ENCODE measurements at regions not wholly inside any gene's neighbourhood (a gene's known extent, or its start where the extent isn't known, plus 50 kb on each side); places are given as distances from the start of the nearest gene placed in this dataset.

DNA sequence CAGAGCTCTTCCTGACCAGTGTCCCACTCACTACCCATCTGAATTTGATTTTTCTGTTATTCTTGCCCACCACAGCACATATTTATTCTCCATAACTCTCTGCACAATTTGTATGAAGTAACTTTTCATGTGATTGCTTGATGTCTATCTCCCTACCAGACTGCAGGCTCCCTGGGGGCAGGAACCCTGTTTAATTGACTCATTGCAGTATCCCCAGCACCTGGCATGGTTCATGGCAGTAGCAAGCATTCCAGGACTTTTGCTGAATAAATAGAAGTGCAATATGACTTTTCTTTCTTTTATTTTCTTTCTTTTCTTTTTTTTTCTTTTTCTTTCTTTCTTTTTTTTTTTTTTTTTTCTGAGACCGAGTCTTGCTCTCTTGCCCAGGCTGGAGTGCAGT, 88.7 kb upstream of the XPO1 start:
- TF ChIP-seq, protein P1, sequence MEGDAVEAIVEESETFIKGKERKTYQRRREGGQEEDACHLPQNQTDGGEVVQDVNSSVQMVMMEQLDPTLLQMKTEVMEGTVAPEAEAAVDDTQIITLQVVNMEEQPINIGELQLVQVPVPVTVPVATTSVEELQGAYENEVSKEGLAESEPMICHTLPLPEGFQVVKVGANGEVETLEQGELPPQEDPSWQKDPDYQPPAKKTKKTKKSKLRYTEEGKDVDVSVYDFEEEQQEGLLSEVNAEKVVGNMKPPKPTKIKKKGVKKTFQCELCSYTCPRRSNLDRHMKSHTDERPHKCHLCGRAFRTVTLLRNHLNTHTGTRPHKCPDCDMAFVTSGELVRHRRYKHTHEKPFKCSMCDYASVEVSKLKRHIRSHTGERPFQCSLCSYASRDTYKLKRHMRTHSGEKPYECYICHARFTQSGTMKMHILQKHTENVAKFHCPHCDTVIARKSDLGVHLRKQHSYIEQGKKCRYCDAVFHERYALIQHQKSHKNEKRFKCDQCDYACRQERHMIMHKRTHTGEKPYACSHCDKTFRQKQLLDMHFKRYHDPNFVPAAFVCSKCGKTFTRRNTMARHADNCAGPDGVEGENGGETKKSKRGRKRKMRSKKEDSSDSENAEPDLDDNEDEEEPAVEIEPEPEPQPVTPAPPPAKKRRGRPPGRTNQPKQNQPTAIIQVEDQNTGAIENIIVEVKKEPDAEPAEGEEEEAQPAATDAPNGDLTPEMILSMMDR (IDR thresholded peaks at IDR 0.05; ENCODE audit: borderline replicate concordance, control extremely low read depth, extremely low read depth, insufficient read depth, missing control alignments), result no peak
- in situ Hi-C loops (cut with MboI; ENCODE audit: low sequenced_read_pairs, unreplicated experiment), result no loop called here

DNA sequence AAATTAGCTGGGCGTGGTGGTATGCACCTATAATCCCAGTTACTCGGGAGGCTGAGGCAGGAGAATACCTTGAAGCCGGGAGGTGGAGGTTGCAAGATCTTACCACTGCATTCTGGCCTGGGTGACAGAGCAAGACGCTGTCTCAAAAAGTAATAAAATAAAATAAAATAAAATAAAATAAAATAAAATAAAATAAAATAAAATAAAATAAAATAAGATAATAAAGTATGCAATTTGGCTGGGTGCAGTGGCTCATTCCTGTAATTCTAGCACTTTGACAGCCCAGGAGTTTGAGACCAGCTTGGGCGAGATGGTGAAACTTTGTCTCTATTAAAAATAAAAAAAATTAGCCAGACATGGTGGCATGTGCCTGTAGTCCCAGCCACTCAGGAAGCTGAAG, 85.6 kb upstream of the XPO1 start:
- no peak for DNase-seq (ENCODE audit: low spot score)
- in situ Hi-C loops (cut with MboI; ENCODE audit: low sequenced_read_pairs, unreplicated experiment), result no loop called here
- TF ChIP-seq, protein P1 (IDR thresholded peaks at IDR 0.05; ENCODE audit: borderline replicate concordance, control extremely low read depth, extremely low read depth, insufficient read depth, missing control alignments), result no peak

More for the DNA sequence above, 88.7 kb upstream of the XPO1 start:
- no peak for DNase-seq (ENCODE audit: low spot score)

DNA sequence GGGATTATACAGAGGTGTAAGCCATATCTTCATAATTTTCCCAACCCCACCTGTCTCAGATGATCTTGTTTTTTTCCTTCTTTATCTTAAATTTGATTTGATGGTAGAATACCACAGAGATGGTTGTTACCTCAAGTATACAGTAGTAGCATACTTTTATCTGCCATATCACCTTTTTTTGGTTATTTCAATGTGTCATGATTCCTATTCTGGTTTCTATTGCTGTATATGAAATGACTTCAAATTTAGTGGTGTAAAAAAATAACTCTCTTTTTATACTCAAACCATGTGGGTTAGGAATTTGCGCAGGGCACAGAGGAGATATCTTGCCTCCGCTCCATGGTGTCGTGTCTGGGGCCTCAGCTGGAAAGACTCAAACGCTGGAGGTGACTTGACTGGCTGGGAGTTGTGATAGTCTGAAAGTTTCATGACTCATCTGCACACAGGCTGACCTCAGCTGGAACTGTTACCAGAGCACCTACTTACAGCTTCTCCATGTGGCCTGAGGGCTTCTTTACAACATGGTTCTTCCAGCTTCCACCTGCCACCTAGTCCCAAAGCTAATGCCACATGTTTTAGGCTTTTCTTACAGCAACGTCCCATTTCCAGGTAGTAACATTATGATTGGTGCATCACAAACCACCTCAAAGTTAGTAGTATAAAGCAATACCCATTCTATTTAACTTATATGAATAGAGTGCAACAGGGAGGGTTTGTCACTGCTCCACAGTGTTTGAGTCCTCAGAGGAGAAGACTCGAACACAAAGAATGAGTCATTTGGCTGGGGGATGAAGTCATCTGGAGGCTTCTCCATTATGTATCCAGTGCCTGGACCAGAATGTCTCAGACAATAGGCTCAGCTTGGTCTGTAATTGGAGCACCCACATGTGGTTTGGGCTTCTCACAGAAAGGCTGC, 82.3 kb upstream of the XPO1 start:
- peak; percentile 41 for DNase-seq (ENCODE audit: low spot score)
- TF ChIP-seq, protein P1 (IDR thresholded peaks at IDR 0.05; ENCODE audit: borderline replicate concordance, control extremely low read depth, extremely low read depth, insufficient read depth, missing control alignments), result no peak
- in situ Hi-C loops (cut with MboI; ENCODE audit: low sequenced_read_pairs, unreplicated experiment), result no loop called here

DNA sequence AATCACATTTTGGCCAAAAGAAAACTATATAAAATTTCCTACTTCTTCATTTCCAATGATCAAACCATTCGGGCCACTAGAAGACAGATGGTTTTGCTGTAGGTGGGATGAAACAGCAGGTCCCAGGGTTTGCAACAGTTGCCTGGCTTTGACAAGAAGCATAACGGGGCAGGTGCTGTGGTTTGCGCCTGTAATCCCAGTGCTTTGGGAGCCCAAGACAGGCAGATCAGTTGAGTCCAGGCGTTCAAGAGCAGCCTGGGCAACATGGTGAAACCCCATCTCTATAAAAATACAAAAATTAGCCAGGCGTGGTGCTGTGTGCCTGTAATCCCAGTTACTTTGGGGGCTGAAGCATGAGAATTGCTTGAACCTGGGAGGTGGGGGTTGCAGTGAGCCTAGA, 81.4 kb upstream of the XPO1 start:
- in situ Hi-C loops (cut with MboI; ENCODE audit: low sequenced_read_pairs, unreplicated experiment), result no loop called here
- TF ChIP-seq, protein P1 (IDR thresholded peaks at IDR 0.05; ENCODE audit: borderline replicate concordance, control extremely low read depth, extremely low read depth, insufficient read depth, missing control alignments), result no peak
- DNase-seq (ENCODE audit: low spot score), result no peak

GRCh38 chr2:61617610-61618009, 79.5 kb upstream of the XPO1 start:
- in situ Hi-C loops (cut with MboI; ENCODE audit: low sequenced_read_pairs, unreplicated experiment), result no loop called here
- TF ChIP-seq, protein P1 (IDR thresholded peaks at IDR 0.05; ENCODE audit: borderline replicate concordance, control extremely low read depth, extremely low read depth, insufficient read depth, missing control alignments), result no peak
- no peak for DNase-seq (ENCODE audit: low spot score)

- DNase-seq (ENCODE audit: low spot score), result no peak
- TF ChIP-seq, protein P1 (IDR thresholded peaks at IDR 0.05; ENCODE audit: borderline replicate concordance, control extremely low read depth, extremely low read depth, insufficient read depth, missing control alignments), result no peak
- in situ Hi-C loops (cut with MboI; ENCODE audit: low sequenced_read_pairs, unreplicated experiment), result no loop called here
Observed at GRCh38 chr2:61605245-61605644, 67.1 kb upstream of the XPO1 start.

Data from GM13976 (cell line).